ENCODE measurements at regions not wholly inside any gene's neighbourhood (a gene's known extent, or its start where the extent isn't known, plus 50 kb on each side); places are given as distances from the start of the nearest gene placed in this dataset.
A peak's percentile ranks its signal among the peaks of the same experiment; 100 is the strongest.
"Not testable (repeated sequence)": the region's sequence is repeated elsewhere in the genome, so short reads cannot be mapped to it uniquely, and the experiment has no call there.

GRCh38 chr2:145002624-145003023 lies 482.7 kb upstream of the ZEB2 start:
- DNase-seq, result no peak

DNA sequence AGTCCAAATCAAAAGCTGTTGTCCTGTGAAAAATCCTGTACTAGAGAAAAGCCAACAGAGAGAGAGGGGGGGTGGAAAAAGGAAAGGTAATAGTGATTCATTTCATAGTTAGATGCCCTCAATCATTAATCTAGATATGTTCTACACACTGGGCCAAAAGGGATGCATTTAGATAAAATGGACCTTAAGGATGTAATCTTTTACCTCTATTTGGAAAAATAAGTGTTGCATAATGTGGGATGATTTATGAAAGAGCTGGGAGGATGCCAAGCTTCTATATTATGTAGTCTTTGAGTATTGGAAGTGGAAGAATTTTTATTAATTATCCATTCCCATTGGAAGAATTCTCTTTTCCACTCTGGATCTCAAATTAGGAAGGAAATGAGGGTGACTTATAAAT lies 480.5 kb upstream of the ZEB2 start:
- no peak for DNase-seq

GRCh38 chr2:144999936-145000335 lies 480.0 kb upstream of the ZEB2 start:
- no peak for DNase-seq

DNA sequence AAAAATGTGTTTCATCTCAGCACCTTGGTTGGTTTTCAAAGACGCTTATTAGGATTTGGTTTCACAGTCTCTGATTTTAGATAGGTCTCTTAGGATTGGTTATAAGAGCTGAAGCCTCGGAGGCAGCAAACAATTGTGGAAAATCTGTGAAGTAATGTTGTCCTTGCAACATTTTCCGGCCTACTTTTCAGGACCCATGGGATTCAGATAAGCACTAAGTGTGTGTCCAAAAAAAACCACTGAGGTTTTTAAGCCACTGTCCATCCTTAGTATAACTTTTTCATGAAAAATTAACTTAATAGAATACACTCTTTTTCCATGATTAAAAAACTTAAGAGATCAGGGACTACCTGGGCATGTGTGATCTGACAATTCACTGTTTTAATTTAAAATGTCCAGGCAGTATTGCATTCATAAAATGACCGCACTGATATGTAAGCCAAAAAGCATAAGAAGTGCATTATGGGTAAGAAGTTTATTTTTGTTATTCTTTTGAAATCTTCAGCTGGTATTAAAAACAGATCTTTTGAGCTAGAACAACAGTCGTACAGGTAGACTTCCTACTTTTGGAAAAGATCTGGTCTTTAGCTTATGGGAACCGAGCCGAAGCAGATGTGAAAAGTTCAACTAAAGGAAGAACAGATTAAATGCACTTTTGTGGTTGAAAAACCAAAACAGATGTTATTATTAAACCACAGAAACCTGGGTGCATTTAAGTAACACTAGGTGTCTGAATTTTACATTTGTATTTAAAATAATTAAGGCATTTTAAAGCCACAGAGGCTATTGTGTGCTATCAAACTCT lies 479.4 kb upstream of the ZEB2 start:
- no peak for DNase-seq

DNA sequence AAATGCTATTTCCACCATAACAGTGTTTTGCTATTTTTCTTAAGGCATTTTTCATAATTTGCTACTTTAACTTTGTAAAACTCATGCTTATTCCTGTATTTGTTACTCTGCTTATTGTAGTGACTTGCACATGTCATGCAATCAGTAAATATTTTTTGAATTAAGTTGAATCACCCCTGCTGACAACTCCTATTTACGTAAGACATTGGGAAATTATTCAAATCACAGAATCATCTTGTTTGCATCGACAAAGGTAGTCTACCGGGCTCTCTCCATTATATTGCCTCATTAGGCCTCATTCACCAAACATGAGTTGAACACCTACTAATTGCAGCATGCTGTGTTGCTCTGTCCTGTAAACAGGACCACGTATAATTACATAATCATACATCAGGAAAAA lies 478.5 kb upstream of the ZEB2 start:
- no peak for DNase-seq

GRCh38 chr2:144996225-144996795 lies 476.4 kb upstream of the ZEB2 start:
- no peak for DNase-seq

- no peak for DNase-seq
Measured at GRCh38 chr2:144995482-144995881, 475.6 kb upstream of the ZEB2 start.

DNA sequence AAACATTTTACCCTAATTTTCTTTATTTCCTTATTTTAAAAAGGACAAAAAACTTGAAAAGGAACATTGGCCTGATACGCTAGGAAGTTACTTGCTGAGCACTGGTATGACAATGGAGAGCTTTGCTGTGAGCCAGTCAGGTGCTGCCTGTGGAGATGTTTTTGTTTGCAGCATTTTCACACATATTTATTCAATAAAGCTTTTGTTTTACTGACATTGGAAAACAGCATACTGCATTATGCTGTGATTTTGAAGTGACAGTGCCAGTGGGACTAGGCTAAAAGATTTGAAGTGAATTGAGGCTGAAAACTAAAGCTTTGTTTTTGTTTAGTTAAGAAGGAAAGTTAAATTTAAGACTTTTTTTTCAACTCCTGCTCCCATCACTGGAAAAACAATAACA lies 470.7 kb upstream of the ZEB2 start:
- no peak for DNase-seq

DNA sequence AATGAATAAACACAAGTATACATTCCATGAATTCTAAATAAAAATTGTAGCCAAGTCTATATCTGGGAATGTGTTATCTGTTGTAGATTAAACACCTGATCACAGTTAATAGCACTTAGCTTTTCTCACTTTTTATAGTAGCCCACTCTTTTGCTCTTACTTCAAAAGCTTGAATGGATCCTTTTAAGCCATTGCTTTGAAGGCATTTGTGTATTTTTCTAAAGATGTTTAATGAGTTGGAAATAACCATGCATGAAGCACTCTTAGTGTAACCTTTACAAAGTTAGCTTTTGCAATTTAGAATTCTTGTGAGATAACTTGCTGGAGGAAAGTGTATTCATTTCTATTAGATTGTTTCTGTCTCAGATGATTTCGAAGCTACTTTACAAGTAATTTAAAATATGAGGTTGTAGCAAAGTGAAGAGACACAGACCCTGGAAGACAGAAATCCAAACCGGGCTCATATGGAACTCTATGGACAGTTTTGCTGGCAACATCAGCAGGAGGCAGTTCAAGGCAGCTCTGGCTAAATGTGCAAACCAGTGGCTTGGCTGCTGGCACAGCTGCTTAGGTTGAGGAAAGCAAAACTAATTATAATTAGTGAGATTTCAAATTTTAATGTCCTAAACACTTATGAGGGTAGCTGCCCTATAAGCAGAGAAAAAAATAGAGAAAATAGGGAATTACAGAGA lies 469.8 kb upstream of the ZEB2 start:
- no peak for DNase-seq

- DNase-seq, result no peak
Measured at GRCh38 chr2:144988591-144988990, 468.7 kb upstream of the ZEB2 start.

GRCh38 chr2:144986691-144987090 lies 466.8 kb upstream of the ZEB2 start:
- DNase-seq, result peak; percentile 83

DNA sequence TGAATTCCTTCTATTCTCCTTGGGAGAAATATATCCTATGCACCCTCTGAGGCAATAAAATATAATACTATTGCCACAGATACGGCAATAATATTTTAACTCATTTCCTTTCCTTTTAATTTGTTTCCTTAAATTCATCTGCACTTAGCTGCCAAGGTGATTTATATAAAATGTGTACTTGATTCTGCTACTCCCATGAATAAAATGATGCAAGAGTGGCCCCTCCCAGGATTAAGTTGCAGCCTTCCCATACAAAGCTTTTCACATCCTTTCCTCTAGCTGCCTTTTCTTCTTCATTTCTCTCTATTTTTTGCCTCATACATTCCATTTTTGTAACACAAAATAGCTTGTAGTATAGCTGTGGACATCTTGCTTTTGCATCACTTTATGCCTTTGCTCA lies 464.1 kb upstream of the ZEB2 start:
- DNase-seq, result no peak

DNA sequence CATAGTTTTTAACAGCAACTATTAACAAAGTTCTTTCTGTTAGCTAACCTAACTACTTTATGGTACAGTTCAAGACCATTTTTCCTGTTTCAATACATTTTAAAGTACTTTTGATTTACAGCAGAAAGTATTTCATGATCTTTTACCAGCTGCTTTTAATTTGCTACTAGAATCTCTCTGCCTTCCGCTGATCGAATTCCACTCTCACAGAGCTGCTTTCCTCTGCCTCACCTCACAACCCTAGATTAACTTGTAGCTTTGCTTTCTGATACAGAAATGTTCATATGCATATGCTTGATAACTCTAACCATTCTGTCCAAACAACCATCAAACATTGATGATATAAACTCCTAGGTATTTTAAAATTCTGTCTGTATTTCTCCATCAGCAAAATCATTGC lies 463.2 kb upstream of the ZEB2 start:
- no peak for DNase-seq

DNA sequence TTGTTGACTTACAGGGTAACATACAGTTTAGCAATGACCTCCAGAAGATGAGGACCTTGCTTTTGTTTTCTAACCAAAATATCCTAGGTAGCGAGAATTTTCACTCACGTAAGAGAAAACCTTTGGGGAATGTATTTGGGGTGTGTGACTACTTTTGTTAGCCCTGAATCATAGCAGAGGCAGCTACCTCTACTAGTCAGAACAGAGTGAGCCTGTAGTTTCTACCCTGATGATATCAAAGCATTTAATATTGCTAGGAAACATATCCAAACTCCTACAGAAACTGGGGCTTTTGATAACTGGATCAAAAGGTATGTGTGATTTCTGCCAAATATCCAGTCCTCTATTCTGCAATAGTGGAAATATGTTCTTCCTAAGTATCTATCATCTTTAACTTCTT lies 462.6 kb upstream of the ZEB2 start:
- DNase-seq, result no peak

GRCh38 chr2:144975881-144976280 lies 456.0 kb upstream of the ZEB2 start:
- DNase-seq, result no peak

GRCh38 chr2:144972676-144973075 lies 452.8 kb upstream of the ZEB2 start:
- DNase-seq, result no peak

DNA sequence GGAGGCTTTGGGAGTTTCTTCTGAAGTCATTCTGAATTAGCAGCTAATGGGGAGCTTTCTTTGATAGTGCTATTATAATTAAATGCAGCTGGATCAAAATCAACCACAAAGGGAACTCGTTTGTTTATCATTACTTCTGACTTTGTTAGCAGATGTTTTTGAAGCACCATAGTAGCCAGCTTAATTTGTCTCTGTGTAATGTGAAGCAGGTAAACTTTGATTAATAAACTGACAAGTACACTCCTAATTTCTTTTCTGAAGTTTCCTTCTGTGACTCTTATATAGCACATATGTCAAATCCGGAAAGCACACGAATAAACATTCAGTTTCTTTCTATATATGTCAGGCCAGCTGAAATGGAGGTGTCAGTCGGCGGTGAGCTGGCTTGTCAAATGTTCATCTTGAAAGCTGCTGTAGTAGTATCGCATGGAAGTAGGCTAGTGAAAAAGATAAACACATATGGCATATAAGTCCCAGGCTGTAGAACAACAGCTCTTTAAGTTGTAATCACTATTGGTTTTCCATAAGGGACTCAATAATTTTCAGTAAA lies 451.9 kb upstream of the ZEB2 start:
- no peak for DNase-seq

DNA sequence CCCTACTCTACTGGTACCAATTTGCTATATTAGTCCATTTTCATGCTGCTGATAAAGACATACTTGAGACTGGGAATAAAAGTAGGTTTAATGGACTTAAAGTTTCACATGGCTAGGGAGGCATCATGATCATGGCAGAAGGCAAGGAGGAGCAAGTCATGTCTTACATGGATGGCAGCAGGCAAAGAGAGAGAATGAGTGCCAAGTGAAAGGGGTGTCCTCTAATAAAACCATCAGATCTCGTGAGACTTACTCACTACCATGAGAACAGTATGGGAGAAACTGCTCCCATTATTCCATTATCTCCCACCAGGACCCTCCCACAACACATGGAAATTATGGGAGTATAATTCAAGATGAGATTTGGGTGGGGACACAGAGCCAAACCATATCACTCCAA lies 450.5 kb upstream of the ZEB2 start:
- not testable (repeated sequence) for DNase-seq

DNA sequence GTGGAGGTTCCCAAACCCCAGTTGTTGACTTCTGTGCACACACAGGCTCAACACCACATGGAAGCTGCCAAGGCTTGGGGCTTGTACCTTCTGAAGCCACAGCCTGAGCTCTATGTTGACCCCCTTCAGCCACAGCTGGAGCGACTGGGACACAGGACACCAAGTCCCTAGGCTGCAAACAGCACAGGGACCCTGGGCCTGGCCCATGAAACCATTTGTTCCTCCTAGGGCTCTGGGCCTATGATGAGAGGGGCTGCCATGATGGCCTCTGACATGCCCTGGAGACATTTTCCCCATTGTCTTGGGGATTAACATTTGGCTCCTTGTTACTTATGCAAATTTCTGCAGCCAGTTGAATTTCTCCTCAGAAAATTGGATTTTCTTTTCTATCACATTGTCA lies 449.6 kb upstream of the ZEB2 start:
- DNase-seq, result not testable (repeated sequence)

DNA sequence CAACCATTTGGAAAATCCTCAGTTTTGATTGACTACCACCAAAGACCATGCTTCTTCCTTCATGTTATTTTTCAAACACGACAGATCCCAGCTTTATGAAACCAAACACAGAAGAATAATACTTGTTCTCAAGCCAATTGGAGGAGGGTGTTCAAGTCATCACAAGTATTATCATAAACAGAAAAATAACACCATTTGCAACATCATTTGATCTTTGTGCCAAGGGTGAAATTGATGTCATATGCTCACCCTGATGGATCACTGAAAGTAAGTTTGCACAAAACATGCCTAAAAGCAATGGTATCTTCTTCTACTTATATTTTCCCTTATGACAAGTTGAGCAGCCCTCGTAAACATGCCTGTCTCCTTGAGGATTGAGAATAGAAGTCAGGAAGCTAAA lies 448.0 kb upstream of the ZEB2 start:
- DNase-seq, result no peak

- no peak for DNase-seq
Measured at GRCh38 chr2:144965172-144965571, 445.3 kb upstream of the ZEB2 start.

GRCh38 chr2:144963031-144963430 lies 443.1 kb upstream of the ZEB2 start:
- DNase-seq, result no peak

DNA sequence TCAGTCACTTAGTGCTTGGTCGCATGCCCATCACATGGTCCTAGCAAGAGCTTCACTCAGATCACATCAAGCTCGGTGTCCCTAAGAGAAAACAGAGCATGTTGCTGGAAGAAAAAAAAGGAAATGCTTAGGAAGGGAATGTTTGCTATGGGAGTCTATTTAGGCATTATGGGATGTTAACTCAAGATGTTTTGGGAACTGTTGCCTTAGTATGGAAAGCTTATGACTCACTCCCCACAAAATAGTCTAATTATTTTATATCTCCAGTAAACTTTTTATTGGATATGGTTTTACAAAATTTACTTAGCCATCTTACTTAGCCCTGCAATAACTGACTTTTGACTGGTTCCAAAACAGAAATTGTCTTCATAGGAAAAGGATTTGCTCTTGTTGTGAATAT lies 439.5 kb upstream of the ZEB2 start:
- no peak for DNase-seq

Measured in hematopoietic multipotent progenitor cell treated with erythropoietin and hydrocortisone succinate and interleukin-3 and kit ligand, for 4 days (in vitro differentiated cells).